IPS-15b (cell line): ENCODE measurements at regions not wholly inside any gene's neighbourhood (a gene's known extent, or its start where the extent isn't known, plus 50 kb on each side); places are given as distances from the start of the nearest gene placed in this dataset.

Experiments
- H3K27me3 ChIP-seq: one replicate; pipeline ENCODE4 v1.6.1; 2013; ENCODE audit warnings: low read length; ENCODE audit not compliant: control insufficient read depth, insufficient read depth
- H3K36me3 ChIP-seq: one replicate; pipeline ENCODE4 v1.6.1; 2013; ENCODE audit warnings: low read length; ENCODE audit not compliant: control insufficient read depth, insufficient read depth
- H3K4me1 ChIP-seq: one replicate; pipeline ENCODE4 v1.6.1; 2013; ENCODE audit warnings: mild to moderate bottlenecking, low read length; ENCODE audit not compliant: control insufficient read depth, insufficient read depth
- H3K4me3 ChIP-seq: one replicate; pipeline ENCODE4 v1.5.1; 2013; ENCODE audit warnings: low read depth, low read length
- H3K9ac ChIP-seq: one replicate; pipeline ENCODE4 v1.6.1; 2013; ENCODE audit warnings: low read depth, mild to moderate bottlenecking, low read length
- H3K9me3 ChIP-seq: one replicate; pipeline ENCODE4 v1.6.1; 2013; ENCODE audit warnings: mild to moderate bottlenecking, low read length; ENCODE audit not compliant: control insufficient read depth, insufficient read depth

GRCh38 chr13:75024602-75025001, 457.4 kb downstream of the TBC1D4 start:
- Histone ChIP-seq H3K4me3 (no peak overlapping the region), H3K9me3 (no peaks in the 10 kb centered on the region), H3K9ac (no peak overlapping the region), H3K36me3 (no peaks in the 10 kb centered on the region), H3K27me3 (no peaks in the 10 kb centered on the region), H3K4me1 (no peaks in the 10 kb centered on the region)

GRCh38 chr13:75023609-75024008, 458.4 kb downstream of the TBC1D4 start:
- H3K27me3 ChIP-seq = no peaks in the 10 kb centered on the region
- H3K4me3 ChIP-seq = no peak overlapping the region
- no peaks in the 10 kb centered on the region for H3K4me1 ChIP-seq
- no peaks in the 10 kb centered on the region for H3K9me3 ChIP-seq
- H3K9ac ChIP-seq = no peak overlapping the region
- no peaks in the 10 kb centered on the region for H3K36me3 ChIP-seq

- no peaks in the 10 kb centered on the region for H3K9me3 ChIP-seq
- H3K27me3 ChIP-seq = no peaks in the 10 kb centered on the region
- H3K9ac ChIP-seq = no peak overlapping the region
- no peaks in the 10 kb centered on the region for H3K4me1 ChIP-seq
- no peak overlapping the region for H3K4me3 ChIP-seq
- no peaks in the 10 kb centered on the region for H3K36me3 ChIP-seq
These were observed 460.8 kb downstream of the TBC1D4 start for GRCh38 chr13:75021151-75021550.

- H3K27me3 ChIP-seq = no peaks in the 10 kb centered on the region
- no peaks in the 10 kb centered on the region for H3K9me3 ChIP-seq
- no peak overlapping the region for H3K4me3 ChIP-seq
- no peaks in the 10 kb centered on the region for H3K4me1 ChIP-seq
- no peak overlapping the region for H3K9ac ChIP-seq
- H3K36me3 ChIP-seq = no peaks in the 10 kb centered on the region
These were observed 465.7 kb downstream of the TBC1D4 start for GRCh38 chr13:75016225-75016624.

- no peaks in the 10 kb centered on the region for H3K27me3 ChIP-seq
- H3K9me3 ChIP-seq = no peaks in the 10 kb centered on the region
- no peaks in the 10 kb centered on the region for H3K4me1 ChIP-seq
- H3K9ac ChIP-seq = no peak overlapping the region
- H3K36me3 ChIP-seq = no peaks in the 10 kb centered on the region
- no peak overlapping the region for H3K4me3 ChIP-seq
These were observed 468.2 kb downstream of the TBC1D4 start for GRCh38 chr13:75013818-75014217.

GRCh38 chr13:75010941-75011340, 471.0 kb downstream of the TBC1D4 start:
- Histone ChIP-seq H3K4me3 (no peak overlapping the region), H3K9ac (no peak overlapping the region), H3K27me3 (no peaks in the 10 kb centered on the region), H3K36me3 (no peaks in the 10 kb centered on the region), H3K4me1 (no peaks in the 10 kb centered on the region), H3K9me3 (no peaks in the 10 kb centered on the region)

- H3K36me3 ChIP-seq = no peaks in the 10 kb centered on the region
- H3K9me3 ChIP-seq = no peaks in the 10 kb centered on the region
- H3K27me3 ChIP-seq = no peaks in the 10 kb centered on the region
- no peak overlapping the region for H3K4me3 ChIP-seq
- no peak overlapping the region for H3K9ac ChIP-seq
- no peaks in the 10 kb centered on the region for H3K4me1 ChIP-seq
These were observed 473.0 kb downstream of the TBC1D4 start for GRCh38 chr13:75008926-75009325.

GRCh38 chr13:74990992-74991391, 491.0 kb downstream of the TBC1D4 start:
- Histone ChIP-seq H3K9ac (no peak overlapping the region), H3K27me3 (no peaks in the 10 kb centered on the region), H3K9me3 (no peaks in the 10 kb centered on the region)

GRCh38 chr13:74987124-74987690, 494.8 kb downstream of the TBC1D4 start:
- no peak overlapping the region for H3K9ac ChIP-seq
- no peaks in the 10 kb centered on the region for H3K9me3 ChIP-seq
- H3K27me3 ChIP-seq = no peaks in the 10 kb centered on the region

More at GRCh38 chr13:74990992-74991391, 491.0 kb downstream of the TBC1D4 start:
- Histone ChIP-seq H3K36me3 (no peaks in the 10 kb centered on the region), H3K4me1 (no peaks in the 10 kb centered on the region), H3K4me3 (no peak overlapping the region)

GRCh38 chr13:74986609-74987008, 495.4 kb downstream of the TBC1D4 start:
- H3K36me3 ChIP-seq = no peaks in the 10 kb centered on the region
- no peak overlapping the region for H3K4me3 ChIP-seq
- H3K9ac ChIP-seq = no peak overlapping the region
- H3K27me3 ChIP-seq = no peaks in the 10 kb centered on the region
- no peaks in the 10 kb centered on the region for H3K4me1 ChIP-seq
- H3K9me3 ChIP-seq = no peaks in the 10 kb centered on the region

More at GRCh38 chr13:74987124-74987690, 494.8 kb downstream of the TBC1D4 start:
- Histone ChIP-seq H3K4me3 (no peak overlapping the region), H3K36me3 (no peaks in the 10 kb centered on the region), H3K4me1 (no peaks in the 10 kb centered on the region)

GRCh38 chr13:74979703-74980102, 502.3 kb downstream of the TBC1D4 start:
- Histone ChIP-seq H3K9me3 (no peaks in the 10 kb centered on the region), H3K4me1 (peaks cover 2% of the 10 kb centered on the region), H3K36me3 (no peaks in the 10 kb centered on the region), H3K9ac (no peak overlapping the region), H3K4me3 (no peak overlapping the region), H3K27me3 (no peaks in the 10 kb centered on the region)

- Histone ChIP-seq H3K9ac (no peak overlapping the region), H3K4me3 (no peak overlapping the region), H3K36me3 (no peaks in the 10 kb centered on the region), H3K4me1 (peaks cover 2% of the 10 kb centered on the region), H3K27me3 (no peaks in the 10 kb centered on the region), H3K9me3 (no peaks in the 10 kb centered on the region)
These were observed 503.4 kb downstream of the TBC1D4 start for GRCh38 chr13:74978591-74978990.
